OCI-LY1 (cell line): ENCODE measurements at regions not wholly inside any gene's neighbourhood (a gene's known extent, or its start where the extent isn't known, plus 50 kb on each side); places are given as distances from the start of the nearest gene placed in this dataset.

ENCODE experiments used
- H2AFZ ChIP-seq: fragments of 200-600 bp; sonication (generic), shearing (Covaris generic); 2 replicates; pipeline ENCODE4 v1.6.0; 2014; ENCODE audit warnings: antibody characterized with exemption, mild to moderate bottlenecking, low read length
- H3F3A ChIP-seq: fragments of 200-600 bp; sonication (generic), shearing (Covaris generic); 2 replicates; pipeline ENCODE4 v1.6.0; 2014; ENCODE audit warnings: mild to moderate bottlenecking, antibody characterized with exemption, low read length, moderate library complexity; ENCODE audit not compliant: insufficient read depth
- H3K27ac ChIP-seq: fragments of 200-600 bp; sonication (generic); 2 replicates; pipeline ENCODE4 v1.5.1; 2014; ENCODE audit warnings: low read length, mixed run types, mild to moderate bottlenecking, low read depth; ENCODE audit not compliant: poor library complexity, severe bottlenecking
- H3K27me3 ChIP-seq: fragments of 200-600 bp; sonication (generic); 2 replicates; pipeline ENCODE4 v1.6.0; 2014; ENCODE audit warnings: antibody characterized with exemption, mild to moderate bottlenecking, low read length, moderate library complexity; ENCODE audit not compliant: insufficient read depth
- H3K36me3 ChIP-seq: fragments of 200-600 bp; sonication (generic); 2 replicates; pipeline ENCODE4 v1.6.1; 2014; ENCODE audit warnings: mild to moderate bottlenecking, antibody characterized with exemption, low read length, moderate library complexity, mixed read lengths; ENCODE audit not compliant: insufficient read depth
- H3K4me1 ChIP-seq: fragments of 200-600 bp; sonication (generic); 2 replicates; pipeline ENCODE4 v1.5.1; 2014; ENCODE audit warnings: mild to moderate bottlenecking, low read length, moderate library complexity; ENCODE audit not compliant: insufficient read depth, severe bottlenecking
- H3K4me2 ChIP-seq: fragments of 200-600 bp; sonication (generic), shearing (Covaris generic); 2 replicates; pipeline ENCODE4 v1.6.1; 2014; ENCODE audit warnings: low read length
- H3K4me3 ChIP-seq: fragments of 200-600 bp; sonication (generic); 2 replicates; pipeline ENCODE4 v1.5.1; 2014; ENCODE audit warnings: low read length, low read depth, mild to moderate bottlenecking, mixed read lengths; ENCODE audit not compliant: poor library complexity, severe bottlenecking
- H3K79me2 ChIP-seq: fragments of 200-600 bp; shearing (Covaris generic); 2 replicates; pipeline ENCODE4 v1.6.1; 2016; ENCODE audit warnings: mixed run types, low read length, mixed read lengths; ENCODE audit not compliant: insufficient read depth
- H3K9ac ChIP-seq: fragments of 200-600 bp; sonication (generic), shearing (Covaris generic); 2 replicates; pipeline ENCODE4 v1.6.1; 2014; ENCODE audit warnings: mild to moderate bottlenecking, low read length, mixed read lengths
- H3K9me2 ChIP-seq: fragments of 200-600 bp; sonication (generic), shearing (Covaris generic); 2 replicates; pipeline ENCODE4 v1.6.1; 2014; ENCODE audit warnings: low read depth, mild to moderate bottlenecking, low read length, mixed read lengths
- H3K9me3 ChIP-seq: fragments of 200-600 bp; shearing (Covaris generic); 2 replicates; pipeline ENCODE4 v1.6.1; 2014; ENCODE audit warnings: low read length, mixed read lengths
- H4K20me1 ChIP-seq: fragments of 200-600 bp; sonication (generic), shearing (Covaris generic); 2 replicates; pipeline ENCODE4 v1.6.0; 2016; ENCODE audit warnings: mild to moderate bottlenecking, low read length; ENCODE audit not compliant: insufficient read depth
- CTCF ChIP-seq: fragments of 200-600 bp; sonication (generic), shearing (Covaris generic); IDR thresholded peaks from 2 replicates; pipeline ENCODE4 v1.5.1; 2017; ENCODE audit warnings: mild to moderate bottlenecking, antibody characterized with exemption, low read length, moderate library complexity, mixed read lengths
- EZH2 ChIP-seq: fragments of 200-600 bp; sonication (generic), shearing (Covaris generic); IDR thresholded peaks from 2 replicates; pipeline ENCODE4 v1.8.0; 2017; ENCODE audit warnings: borderline replicate concordance, mixed run types, mild to moderate bottlenecking, antibody characterized with exemption, low read length, moderate library complexity, mixed read lengths

DNA sequence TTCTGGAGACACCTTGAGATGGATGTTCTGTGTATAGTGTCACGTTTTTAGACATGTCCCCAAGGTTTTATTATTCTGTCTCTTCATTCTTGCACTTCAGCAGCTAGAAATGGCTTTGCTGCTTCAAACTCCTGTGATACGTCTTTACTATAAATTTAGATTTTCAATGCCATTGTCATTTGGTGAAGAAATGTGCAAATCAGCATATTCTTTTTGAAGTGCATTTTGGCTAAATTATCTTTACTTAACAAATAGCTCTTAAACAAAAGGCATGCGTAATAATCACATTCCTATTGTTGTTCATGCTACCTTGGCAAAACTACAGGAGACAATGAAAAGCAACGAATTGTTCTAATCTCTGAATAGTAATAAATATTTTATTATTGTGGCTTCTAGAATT, 502.9 kb upstream of the SYT1 start:
- Histone ChIP-seq H3K9me3 (no peaks in the 10 kb centered on the region), H3K36me3 (no peaks in the 10 kb centered on the region), H3K9ac (no peak overlapping the region), H3F3A (no peaks in the 10 kb centered on the region), H4K20me1 (no peaks in the 10 kb centered on the region), H3K9me2 (no peaks in the 10 kb centered on the region), H3K4me2 (no peak overlapping the region), H2AFZ (no peak overlapping the region), H3K4me3 (no peak overlapping the region), H3K4me1 (no peaks in the 10 kb centered on the region), H3K27me3 (no peaks in the 10 kb centered on the region), H3K27ac (no peak overlapping the region), H3K79me2 (no peaks in the 10 kb centered on the region)
- TF ChIP-seq CTCF: no peak
- no peak for TF ChIP-seq EZH2

DNA sequence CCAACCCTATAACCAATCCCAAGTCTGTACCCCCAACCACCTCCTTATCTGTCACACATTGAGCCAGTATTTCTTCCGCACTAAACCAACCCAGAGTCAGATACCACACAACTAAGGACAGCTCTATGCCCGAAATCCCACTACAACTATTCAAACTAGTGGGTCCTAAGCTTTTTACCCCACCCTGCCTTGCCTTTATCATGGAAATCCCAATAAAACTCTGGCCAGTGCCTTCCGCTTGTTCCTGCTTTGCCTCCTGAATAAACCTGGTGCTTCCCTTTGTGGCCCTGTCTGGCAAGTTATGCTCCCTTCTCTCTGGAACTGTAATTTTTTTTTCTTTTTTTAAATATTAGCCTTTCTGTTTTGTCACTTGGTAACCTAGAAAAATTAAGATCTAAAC, 493.3 kb upstream of the SYT1 start:
- no peak overlapping the region for H3K4me2 ChIP-seq
- H4K20me1 ChIP-seq: no peaks in the 10 kb centered on the region
- no peaks in the 10 kb centered on the region for H3K4me1 ChIP-seq
- no peaks in the 10 kb centered on the region for H3K9me2 ChIP-seq
- H3K36me3 ChIP-seq: no peaks in the 10 kb centered on the region
- no peaks in the 10 kb centered on the region for H3K9me3 ChIP-seq
- no peaks in the 10 kb centered on the region for H3K79me2 ChIP-seq
- no peak overlapping the region for H2AFZ ChIP-seq
- no peak for TF ChIP-seq CTCF
- no peak for TF ChIP-seq EZH2
- H3F3A ChIP-seq: no peaks in the 10 kb centered on the region
- H3K27ac ChIP-seq: no peak overlapping the region
- no peak overlapping the region for H3K4me3 ChIP-seq
- no peaks in the 10 kb centered on the region for H3K27me3 ChIP-seq
- no peak overlapping the region for H3K9ac ChIP-seq

DNA sequence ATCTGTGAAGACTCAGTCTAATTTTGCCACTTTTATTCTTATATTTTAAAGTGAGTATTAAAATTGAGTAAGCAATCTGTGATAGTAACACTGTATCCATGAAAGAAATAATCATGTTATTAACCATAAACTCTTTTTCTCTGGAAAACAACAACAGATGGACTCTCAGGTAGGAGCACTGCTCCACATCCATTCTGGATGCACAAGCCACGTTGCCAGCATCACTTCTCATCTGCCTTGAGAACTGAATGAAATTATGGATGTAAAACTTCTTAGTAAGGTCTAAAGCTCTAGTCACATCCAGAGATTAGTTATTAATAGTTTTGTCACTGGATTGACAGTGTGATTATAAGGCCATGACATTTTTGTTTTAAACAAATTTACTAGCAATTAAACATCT, 489.1 kb upstream of the SYT1 start:
- no peak overlapping the region for H3K9ac ChIP-seq
- H3K79me2 ChIP-seq: no peaks in the 10 kb centered on the region
- H3K4me1 ChIP-seq: no peaks in the 10 kb centered on the region
- H3K4me2 ChIP-seq: no peak overlapping the region
- no peaks in the 10 kb centered on the region for H3K36me3 ChIP-seq
- no peaks in the 10 kb centered on the region for H3K9me3 ChIP-seq
- H3F3A ChIP-seq: no peaks in the 10 kb centered on the region
- no peaks in the 10 kb centered on the region for H4K20me1 ChIP-seq
- TF ChIP-seq EZH2 (no peak), CTCF (no peak)
- no peak overlapping the region for H2AFZ ChIP-seq
- no peak overlapping the region for H3K4me3 ChIP-seq
- no peak overlapping the region for H3K27ac ChIP-seq
- no peaks in the 10 kb centered on the region for H3K27me3 ChIP-seq
- no peaks in the 10 kb centered on the region for H3K9me2 ChIP-seq
